SK-N-SH (cell line): ENCODE measurements at regions not wholly inside any gene's neighbourhood (a gene's known extent, or its start where the extent isn't known, plus 50 kb on each side); places are given as distances from the start of the nearest gene placed in this dataset.
A peak's percentile ranks its signal among the peaks of the same experiment; 100 is the strongest.

Experiments
- FOSL2 ChIP-seq: IDR thresholded peaks from 2 replicates; pipeline ENCODE4 v1.4.0; 2012; ENCODE audit warnings: low read depth, mild to moderate bottlenecking, moderate library complexity, borderline replicate concordance
- FOXM1 ChIP-seq: IDR thresholded peaks from 2 replicates; pipeline ENCODE4 v1.4.0; 2012; ENCODE audit warnings: low read depth, mild to moderate bottlenecking
- POLR2AphosphoS5 ChIP-seq: IDR thresholded peaks from 2 replicates; pipeline ENCODE4 v1.6.1; 2012; ENCODE audit warnings: low read depth, low read length
- TAF1 ChIP-seq: IDR thresholded peaks from 2 replicates; pipeline ENCODE4 v1.6.1; 2012; ENCODE audit warnings: low read depth, mild to moderate bottlenecking, low read length, moderate library complexity, borderline replicate concordance
- TF ChIP-seq, protein P1 (sequence below): IDR thresholded peaks from 2 replicates; pipeline ENCODE4 v1.6.1; 2012; ENCODE audit warnings: mild to moderate bottlenecking, low read depth, low read length, moderate library complexity
- TF ChIP-seq, protein P2 (sequence below): fragments of 200-600 bp; sonication (generic); IDR thresholded peaks from 2 replicates; pipeline ENCODE4 v1.6.1; 2017; ENCODE audit warnings: antibody characterized with exemption, mild to moderate bottlenecking, moderate library complexity

DNA sequence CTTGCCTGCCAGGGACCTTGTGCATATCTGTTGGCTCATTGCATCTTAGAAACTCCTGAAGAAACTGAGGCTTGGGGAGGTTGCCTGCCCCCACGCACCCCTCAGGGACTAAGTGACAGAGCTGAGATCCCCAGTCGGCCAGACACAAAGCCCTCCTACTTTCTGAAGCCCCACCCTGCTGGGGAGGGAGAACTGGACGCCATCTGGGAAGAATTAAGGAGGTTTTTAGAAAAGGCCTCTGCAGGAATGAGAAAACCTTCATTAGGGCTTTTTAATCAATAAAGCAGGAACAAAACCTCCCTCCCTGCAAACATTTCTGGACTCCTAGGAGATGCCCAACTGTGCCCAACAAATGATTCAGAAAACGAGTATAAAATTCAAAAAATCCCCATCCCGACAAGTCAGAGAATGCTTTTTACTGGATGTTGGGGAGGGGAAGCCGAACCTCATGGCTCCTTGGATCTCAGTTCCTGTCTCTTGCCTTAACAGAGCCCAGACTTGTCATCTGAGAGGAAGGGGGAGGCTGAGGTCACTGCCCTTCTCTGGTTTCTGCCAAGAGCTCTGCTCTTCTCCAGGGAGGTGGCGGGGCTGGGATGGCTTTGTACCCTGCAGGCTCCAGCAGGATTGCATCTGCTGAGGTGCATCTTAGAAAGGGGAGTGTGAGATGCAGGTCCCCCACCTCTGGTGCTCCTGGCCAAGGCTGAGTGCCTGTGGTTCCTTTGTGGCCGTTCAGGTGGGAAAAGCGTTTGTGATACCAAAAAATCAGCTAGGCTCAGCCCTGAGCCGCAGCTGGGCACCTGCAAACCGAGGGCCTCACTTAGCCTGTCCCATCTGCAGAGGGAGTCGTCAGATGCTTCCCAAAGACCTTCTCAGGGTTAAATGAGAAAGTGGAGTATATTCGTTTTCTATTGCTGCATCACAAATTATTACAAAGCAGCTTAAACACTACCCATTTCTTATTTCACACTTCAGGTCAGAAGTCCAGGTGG lies 142.4 kb downstream of the ZFP36L2 start:
- TF ChIP-seq, protein P1, sequence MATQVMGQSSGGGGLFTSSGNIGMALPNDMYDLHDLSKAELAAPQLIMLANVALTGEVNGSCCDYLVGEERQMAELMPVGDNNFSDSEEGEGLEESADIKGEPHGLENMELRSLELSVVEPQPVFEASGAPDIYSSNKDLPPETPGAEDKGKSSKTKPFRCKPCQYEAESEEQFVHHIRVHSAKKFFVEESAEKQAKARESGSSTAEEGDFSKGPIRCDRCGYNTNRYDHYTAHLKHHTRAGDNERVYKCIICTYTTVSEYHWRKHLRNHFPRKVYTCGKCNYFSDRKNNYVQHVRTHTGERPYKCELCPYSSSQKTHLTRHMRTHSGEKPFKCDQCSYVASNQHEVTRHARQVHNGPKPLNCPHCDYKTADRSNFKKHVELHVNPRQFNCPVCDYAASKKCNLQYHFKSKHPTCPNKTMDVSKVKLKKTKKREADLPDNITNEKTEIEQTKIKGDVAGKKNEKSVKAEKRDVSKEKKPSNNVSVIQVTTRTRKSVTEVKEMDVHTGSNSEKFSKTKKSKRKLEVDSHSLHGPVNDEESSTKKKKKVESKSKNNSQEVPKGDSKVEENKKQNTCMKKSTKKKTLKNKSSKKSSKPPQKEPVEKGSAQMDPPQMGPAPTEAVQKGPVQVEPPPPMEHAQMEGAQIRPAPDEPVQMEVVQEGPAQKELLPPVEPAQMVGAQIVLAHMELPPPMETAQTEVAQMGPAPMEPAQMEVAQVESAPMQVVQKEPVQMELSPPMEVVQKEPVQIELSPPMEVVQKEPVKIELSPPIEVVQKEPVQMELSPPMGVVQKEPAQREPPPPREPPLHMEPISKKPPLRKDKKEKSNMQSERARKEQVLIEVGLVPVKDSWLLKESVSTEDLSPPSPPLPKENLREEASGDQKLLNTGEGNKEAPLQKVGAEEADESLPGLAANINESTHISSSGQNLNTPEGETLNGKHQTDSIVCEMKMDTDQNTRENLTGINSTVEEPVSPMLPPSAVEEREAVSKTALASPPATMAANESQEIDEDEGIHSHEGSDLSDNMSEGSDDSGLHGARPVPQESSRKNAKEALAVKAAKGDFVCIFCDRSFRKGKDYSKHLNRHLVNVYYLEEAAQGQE = peak; percentile 70; the same call in 1 of the 2 replicates
- TF ChIP-seq FOSL2 = no peak
- no peak; the same call in 1 of the 2 replicates for TF ChIP-seq POLR2AphosphoS5
- TF ChIP-seq, protein P2, sequence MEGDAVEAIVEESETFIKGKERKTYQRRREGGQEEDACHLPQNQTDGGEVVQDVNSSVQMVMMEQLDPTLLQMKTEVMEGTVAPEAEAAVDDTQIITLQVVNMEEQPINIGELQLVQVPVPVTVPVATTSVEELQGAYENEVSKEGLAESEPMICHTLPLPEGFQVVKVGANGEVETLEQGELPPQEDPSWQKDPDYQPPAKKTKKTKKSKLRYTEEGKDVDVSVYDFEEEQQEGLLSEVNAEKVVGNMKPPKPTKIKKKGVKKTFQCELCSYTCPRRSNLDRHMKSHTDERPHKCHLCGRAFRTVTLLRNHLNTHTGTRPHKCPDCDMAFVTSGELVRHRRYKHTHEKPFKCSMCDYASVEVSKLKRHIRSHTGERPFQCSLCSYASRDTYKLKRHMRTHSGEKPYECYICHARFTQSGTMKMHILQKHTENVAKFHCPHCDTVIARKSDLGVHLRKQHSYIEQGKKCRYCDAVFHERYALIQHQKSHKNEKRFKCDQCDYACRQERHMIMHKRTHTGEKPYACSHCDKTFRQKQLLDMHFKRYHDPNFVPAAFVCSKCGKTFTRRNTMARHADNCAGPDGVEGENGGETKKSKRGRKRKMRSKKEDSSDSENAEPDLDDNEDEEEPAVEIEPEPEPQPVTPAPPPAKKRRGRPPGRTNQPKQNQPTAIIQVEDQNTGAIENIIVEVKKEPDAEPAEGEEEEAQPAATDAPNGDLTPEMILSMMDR = no peak
- peak; percentile 8; the same call in 1 of the 2 replicates for TF ChIP-seq TAF1
- TF ChIP-seq FOXM1 = no peak
